Kidney (tissue), 13 donors: ENCODE measurements at regions not wholly inside any gene's neighbourhood (a gene's known extent, or its start where the extent isn't known, plus 50 kb on each side); places are given as distances from the start of the nearest gene placed in this dataset.

ENCODE experiments used
- DNase-seq, 5 donors: peaks; one replicate each; pipeline ENCODE4 v3.0.0-alpha.2; 2013 to 2020
- FAIRE-seq: peaks from 2 replicates; lab custom pipeline; 2012; peaks lifted over from hg19 to GRCh38; lab: Jason Lieb, UNC
- H3K27ac ChIP-seq, 2 donors: one replicate each; pipeline ENCODE4 v1.7.0; 2013; ENCODE audit warnings: low read depth in 2 of 2, low read length in 2 of 2, inconsistent platforms in 1 of 2
- H3K27me3 ChIP-seq: one replicate; pipeline ENCODE4 v1.7.1; 2013; ENCODE audit warnings: low read length, inconsistent platforms; ENCODE audit not compliant: control insufficient read depth, insufficient read depth
- H3K36me3 ChIP-seq, 3 donors: one replicate each; pipeline versions ENCODE4 v1.7.0 to v1.7.1; 2013; ENCODE audit warnings: low read length in 3 of 3, control low read depth in 1 of 3, inconsistent platforms in 1 of 3; ENCODE audit not compliant: insufficient read depth in 3 of 3, control insufficient read depth in 2 of 3
- H3K4me1 ChIP-seq, 3 donors: one replicate each; pipeline versions ENCODE4 v1.7.0 to v1.7.1; 2013; ENCODE audit warnings: low read length in 3 of 3, inconsistent platforms in 1 of 3, low read depth in 1 of 3; ENCODE audit not compliant: control insufficient read depth in 2 of 3, insufficient read depth in 2 of 3
- H3K4me3 ChIP-seq, 3 donors: one replicate each; pipeline versions ENCODE4 v1.7.0 to v1.8.1; 2013; ENCODE audit warnings: low read length in 3 of 3, control low read depth in 1 of 3, inconsistent platforms in 1 of 3
- H3K9ac ChIP-seq, 3 donors: one replicate each; pipeline versions ENCODE4 v1.7.0 to v1.7.1; 2013; ENCODE audit warnings: low read length in 3 of 3, control low read depth in 1 of 3, inconsistent platforms in 1 of 3
- H3K9me3 ChIP-seq, 3 donors: one replicate each; pipeline versions ENCODE4 v1.7.0 to v1.7.1; 2013; ENCODE audit warnings: low read length in 3 of 3, control low read depth in 1 of 3, inconsistent platforms in 1 of 3; ENCODE audit not compliant: control insufficient read depth in 2 of 3, insufficient read depth in 1 of 3
- CTCF ChIP-seq: IDR thresholded peaks from 3 replicates; pipeline ENCODE4 v1.5.1; 2012; ENCODE audit warnings: mild to moderate bottlenecking, moderate library complexity, borderline replicate concordance; ENCODE audit not compliant: insufficient read depth; ENCODE audit errors: extremely low read depth
- intact Hi-C: fragments of 100-400 bp; cut with DNase I; formaldehyde crosslinking; loops from one replicate; pipeline ENCODE4 v1.11.1; 2022
- donor health status: control.
- donor health status: control.
- donor health status: control.
- donor health status: control.
- donor health status: control.
- donor health status: DM: yes; HTN: yes; CAD: no.
- donor health status: Normal renal cell carcinoma (clear cell type).

GRCh38 chr17:83004791-83005380, 74.5 kb upstream of the METRNL start:
- no peak overlapping the region for H3K9ac ChIP-seq
- no peak overlapping the region for H3K4me3 ChIP-seq
- FAIRE-seq: no peak
- H3K27ac ChIP-seq: no peak overlapping the region
- intact Hi-C loops: no loop called here
- H3K9me3 ChIP-seq: no peaks in the 10 kb centered on the region
- H3K36me3 ChIP-seq: no peaks in the 10 kb centered on the region
- no peaks in the 10 kb centered on the region for H3K27me3 ChIP-seq
- H3K4me1 ChIP-seq: no peaks in the 10 kb centered on the region
- no peak for DNase-seq
- no peak for TF ChIP-seq CTCF

GRCh38 chr17:83005639-83006038, 73.8 kb upstream of the METRNL start:
- H3K4me3 ChIP-seq: no peak overlapping the region
- H3K27ac ChIP-seq: no peak overlapping the region
- H3K4me1 ChIP-seq: no peaks in the 10 kb centered on the region
- no peak for DNase-seq
- H3K36me3 ChIP-seq: no peaks in the 10 kb centered on the region
- no peak overlapping the region for H3K9ac ChIP-seq
- intact Hi-C loops: no loop called here
- FAIRE-seq: no peak
- H3K27me3 ChIP-seq: no peaks in the 10 kb centered on the region
- H3K9me3 ChIP-seq: no peaks in the 10 kb centered on the region
- TF ChIP-seq CTCF: no peak

- DNase-seq (no peak), FAIRE-seq (no peak)
- Histone ChIP-seq H3K9ac (no peak overlapping the region), H3K27me3 (no peaks in the 10 kb centered on the region), H3K4me3 (no peak overlapping the region), H3K9me3 (no peaks in the 10 kb centered on the region), H3K27ac (no peak overlapping the region), H3K36me3 (no peaks in the 10 kb centered on the region), H3K4me1 (no peaks in the 10 kb centered on the region)
- TF ChIP-seq CTCF: no peak
- intact Hi-C loops: no loop called here
These were observed 72.6 kb upstream of the METRNL start for GRCh38 chr17:83006515-83007455.
